CD1c-positive myeloid dendritic cell (primary cell): ENCODE measurements at regions not wholly inside any gene's neighbourhood (a gene's known extent, or its start where the extent isn't known, plus 50 kb on each side); places are given as distances from the start of the nearest gene placed in this dataset.
"Not testable (repeated sequence)": the region's sequence is repeated elsewhere in the genome, so short reads cannot be mapped to it uniquely, and the experiment has no call there.

ENCODE experiments used
- DNase-seq: peaks from one replicate; pipeline ENCODE4 v3.0.0-alpha.2; 2016; ENCODE audit errors: extremely low spot score

DNA sequence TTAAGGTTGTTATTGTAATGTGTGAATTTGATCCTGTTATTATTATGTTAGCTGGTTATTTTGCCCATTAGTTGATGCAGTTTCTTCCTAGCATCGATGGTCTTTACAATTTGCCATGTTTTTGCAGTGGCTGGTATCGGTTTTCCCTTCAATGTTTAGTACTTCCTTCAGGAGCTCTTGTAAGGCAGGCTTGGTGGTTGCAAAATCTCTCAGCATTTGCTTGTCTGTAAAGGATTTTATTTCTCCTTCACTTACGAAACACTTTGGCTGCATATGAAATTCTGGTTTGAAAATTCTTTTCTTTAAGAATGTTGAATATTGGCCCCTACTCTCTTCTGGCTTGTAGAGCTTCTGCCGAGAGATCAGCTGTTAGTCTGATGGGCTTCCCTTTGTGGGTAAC lies 2241.4 kb upstream of the AGA start:
- DNase-seq = not testable (repeated sequence)

DNA sequence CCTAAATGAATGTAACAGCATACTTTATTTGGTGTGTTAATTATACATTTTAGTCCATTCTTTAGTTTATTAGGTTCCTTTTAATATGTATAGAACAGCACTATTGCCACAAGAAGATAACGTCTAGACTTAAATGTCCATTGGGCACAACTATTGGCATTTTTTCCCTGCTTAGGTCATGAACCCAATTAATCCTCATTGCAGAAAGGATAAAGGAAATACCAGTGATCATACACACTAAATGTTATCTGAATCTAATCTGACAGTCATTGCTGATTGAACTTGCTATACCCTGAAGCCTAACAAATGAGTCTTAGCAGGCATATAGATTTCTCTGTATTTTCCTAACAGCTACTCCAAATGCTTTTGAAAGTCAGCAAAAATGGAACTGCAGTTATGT lies 2250.0 kb upstream of the AGA start:
- no peak for DNase-seq

DNA sequence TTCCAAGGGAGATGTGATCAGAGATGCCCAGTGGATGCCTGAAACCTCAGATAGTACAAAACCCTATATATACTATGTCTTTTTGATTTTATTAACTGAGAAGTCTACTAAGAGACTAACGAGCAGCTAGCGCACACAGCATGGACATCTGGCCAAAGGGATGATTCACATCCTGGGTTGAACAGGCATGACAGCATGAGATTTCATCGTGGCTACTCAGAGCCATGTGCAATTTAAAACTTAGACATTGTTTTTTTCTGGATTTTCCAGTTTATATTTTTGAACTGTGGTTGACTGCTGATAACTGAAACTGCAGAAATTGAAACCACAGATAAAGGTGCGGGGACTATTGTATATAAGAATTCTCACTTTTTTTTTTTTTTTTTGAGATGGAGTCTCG lies 2252.9 kb upstream of the AGA start:
- no peak for DNase-seq

DNA sequence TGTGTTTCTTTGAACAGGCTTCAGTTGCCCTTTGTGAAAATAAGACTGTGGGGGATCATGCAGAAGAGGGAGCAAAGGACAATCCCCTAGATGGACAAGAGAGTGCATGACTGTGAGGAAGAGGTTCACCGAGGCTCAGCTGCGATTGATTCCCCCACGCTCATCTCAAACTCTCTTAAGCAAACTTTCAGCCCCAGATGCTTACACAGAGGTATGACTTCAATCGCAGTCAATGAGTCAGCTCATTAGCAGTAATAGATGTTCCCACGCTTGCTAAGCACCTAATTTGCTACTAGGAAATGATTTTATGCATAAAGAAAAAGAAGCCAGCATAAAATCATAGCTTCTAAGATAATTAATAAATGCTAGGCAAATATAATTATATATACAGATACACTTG lies 2256.1 kb upstream of the AGA start:
- DNase-seq = no peak

DNA sequence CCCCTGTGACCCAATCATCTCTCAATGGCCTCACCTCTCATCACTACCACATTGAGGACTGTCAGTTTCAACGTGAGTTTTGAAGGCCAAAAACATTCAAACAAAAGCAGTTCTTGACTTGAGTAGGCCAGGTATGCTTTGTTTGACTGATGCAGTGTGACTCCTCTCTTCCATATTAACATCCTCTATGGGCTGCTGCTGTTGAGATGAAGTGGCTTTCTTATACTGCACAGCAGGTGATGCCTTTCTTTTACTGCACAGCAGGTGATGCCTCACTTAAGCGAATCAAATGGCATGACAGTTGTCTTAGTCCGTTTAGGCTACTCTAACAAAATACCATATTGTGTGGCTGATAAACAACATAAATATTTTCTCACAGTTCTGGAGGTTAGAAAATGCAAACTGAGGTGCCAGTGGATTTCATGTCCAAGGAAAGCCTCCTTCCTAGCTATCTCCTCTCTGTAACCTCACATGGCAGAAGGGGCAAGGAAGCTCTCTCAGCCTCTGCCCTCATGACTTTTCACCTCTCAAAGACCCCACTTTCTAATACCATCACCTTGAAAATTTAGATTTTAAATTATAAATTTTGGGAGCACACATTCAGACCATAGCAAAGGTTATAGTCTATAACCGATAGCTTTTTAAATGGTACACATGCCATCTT lies 2267.9 kb upstream of the AGA start:
- no peak for DNase-seq

DNA sequence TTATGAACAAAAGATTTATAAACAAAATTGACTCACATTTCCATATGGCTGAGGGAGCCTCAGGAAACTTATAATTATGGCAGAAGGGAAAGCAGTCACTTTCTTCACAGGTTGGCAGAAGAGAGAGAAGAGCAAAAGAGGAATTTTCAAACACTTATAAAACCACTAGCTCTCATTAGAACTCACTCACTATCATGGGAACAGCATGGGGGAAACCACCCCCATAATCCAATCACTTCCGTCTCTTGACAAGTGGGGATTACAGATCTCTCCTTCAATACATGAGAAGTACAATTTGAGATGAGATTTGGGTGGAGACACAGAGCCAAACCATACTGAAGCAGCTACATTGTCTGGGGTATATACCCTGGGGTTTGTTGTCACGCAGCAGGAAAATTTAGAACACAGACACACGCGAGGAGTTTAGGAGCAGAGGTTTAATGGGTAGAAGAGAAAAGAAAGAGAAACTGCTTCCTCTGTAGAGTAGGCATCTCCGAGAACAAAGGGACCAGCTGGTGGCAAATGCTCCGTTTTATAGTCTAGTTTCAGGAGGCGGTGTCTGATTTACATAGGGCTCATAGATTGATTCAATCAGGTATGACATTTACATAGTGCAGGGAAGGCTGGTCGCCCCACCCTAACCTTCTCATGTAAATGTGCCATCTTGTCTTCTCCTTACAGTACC lies 2277.7 kb upstream of the AGA start:
- no peak for DNase-seq

DNA sequence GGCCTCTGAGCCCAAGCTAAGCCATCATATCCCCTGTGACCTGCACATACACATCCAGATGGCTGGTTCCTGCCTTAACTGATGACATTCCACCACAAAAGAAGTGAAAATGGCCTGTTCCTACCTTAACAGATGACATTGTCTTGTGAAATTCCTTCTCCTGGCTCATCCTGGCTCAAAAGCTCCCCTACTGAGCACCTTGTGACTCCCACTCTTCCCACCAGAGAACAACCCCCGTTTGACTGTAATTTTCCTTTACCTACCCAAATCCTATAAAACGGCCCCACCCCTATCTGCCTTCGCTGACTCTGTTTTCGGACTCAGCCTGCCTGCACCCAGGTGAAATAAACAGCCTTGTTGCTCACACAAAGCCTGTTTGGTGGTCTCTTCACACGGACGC lies 2284.3 kb upstream of the AGA start:
- DNase-seq = not testable (repeated sequence)

DNA sequence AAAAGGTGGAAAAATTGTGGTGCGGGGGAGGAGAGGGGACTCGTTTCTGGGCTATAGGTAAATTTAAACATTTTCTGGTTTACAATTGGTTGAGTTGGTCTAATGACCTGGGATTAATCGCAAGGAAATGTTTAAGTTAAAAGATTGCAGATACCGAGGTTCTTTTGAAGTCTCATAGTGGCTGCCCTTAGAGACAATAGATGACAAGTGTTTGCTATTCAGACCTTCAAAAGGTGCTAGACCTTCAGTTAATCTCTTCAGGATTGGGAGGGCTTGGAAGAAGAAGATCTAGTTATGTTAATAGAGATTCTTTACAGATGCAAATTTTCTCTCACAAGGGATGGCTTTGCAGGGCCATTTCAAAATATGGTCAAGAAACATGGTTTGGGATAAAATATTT lies 2286.1 kb upstream of the AGA start:
- no peak for DNase-seq

DNA sequence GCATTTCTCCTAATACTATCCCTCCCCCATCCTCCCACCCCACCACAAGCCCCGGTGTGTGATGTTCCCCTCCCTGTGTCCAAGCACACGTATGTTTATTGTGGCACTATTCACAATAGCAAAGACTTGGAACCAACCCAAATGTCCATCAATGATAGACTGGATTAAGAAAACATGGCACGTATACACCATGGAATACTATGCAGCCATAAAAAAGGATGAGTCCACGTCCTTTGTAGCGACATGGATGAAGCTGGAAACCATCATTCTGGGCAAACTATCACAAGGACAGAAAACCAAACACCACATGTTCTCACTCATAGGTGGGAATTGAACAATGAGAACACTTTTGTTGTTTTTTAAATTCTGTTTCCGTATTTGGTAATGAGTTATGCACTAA lies 2294.6 kb upstream of the AGA start:
- not testable (repeated sequence) for DNase-seq

DNA sequence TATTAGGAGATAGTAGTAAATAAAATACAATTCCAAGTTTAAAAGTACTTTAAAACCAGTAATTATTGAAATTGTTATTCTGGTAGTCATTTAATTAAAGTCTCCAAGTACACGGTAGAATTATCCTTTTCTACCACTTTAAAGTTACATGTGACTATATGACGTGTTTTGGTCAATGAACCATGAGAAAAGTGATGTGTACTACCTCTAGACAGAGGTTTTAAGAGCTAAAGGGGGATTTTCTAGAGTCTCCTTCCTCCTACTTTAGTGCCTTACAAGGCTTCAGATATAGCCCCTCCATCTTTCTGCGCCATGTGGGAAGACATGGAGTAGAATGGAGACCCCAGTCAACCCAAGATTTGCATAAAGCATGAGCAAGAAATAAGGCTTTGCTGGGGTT lies 2296.6 kb upstream of the AGA start:
- DNase-seq = no peak

DNA sequence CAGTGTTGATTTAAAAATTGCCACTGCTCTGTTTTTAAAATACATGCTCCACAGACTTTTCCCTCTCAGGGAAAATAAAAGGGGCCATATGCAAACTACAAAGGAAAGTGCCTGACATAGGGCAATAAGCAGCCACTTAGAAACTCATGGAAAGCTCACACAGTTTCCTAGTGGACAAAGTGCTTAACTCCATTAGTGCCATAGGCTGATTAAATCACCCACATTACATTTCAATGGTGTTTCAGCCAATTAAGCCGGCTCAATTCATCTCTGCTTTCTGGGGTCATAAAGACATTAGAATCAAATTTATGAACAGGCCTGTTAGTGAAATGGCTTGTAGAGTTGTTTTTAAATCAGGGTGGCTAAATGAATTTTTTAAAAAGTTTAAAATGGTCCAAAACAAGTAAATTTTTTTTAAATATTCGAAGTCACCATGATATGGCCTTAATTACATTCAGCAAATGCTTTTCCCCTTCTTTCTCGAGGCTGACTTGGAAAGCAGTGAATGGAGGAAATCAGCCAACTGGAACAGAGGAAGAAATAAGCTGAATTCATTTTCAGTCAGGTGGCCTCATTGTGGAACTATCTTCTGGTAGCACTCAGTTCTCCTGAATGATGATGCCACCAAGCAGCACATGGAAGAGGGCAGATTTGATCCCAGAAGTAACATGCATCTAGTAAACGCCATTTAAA lies 2305.1 kb upstream of the AGA start:
- DNase-seq = no peak

DNA sequence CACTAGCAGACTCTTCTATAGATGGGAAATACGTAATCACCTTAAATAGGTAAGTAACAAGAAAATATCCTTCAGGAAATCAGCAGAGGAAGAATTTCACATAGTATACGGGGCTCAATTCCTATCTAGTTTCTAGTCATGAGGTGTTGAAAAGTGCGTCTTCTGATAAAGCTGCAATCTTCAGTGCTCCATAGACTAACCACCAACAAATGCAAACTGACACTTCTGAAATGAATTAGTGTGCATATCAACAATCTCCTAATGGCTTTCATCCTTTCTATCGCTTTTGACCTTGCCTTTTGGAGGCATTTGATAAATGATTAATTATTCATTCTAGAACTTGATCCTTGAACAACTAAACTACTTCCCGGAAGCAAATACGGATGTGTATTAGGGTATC lies 2306.6 kb upstream of the AGA start:
- no peak for DNase-seq

DNA sequence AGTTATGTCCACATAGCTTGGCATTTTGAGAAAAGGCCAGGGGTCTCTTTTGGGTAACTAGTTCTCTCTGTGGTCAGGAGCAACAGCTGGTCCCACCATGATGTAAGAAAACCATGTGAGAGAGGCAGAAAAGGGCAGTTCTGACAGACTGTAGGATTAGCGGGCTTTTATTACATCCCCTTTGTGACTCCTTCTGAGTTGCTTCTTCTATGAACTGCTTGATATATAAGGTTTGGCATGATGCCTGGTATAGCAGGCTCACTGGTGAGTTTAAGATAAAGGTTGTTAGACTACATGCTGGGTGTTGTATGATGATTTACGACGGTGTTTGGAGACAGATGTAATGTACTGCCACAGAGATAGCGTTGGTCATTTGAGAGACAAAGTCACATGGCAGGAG lies 2308.1 kb upstream of the AGA start:
- no peak for DNase-seq

DNA sequence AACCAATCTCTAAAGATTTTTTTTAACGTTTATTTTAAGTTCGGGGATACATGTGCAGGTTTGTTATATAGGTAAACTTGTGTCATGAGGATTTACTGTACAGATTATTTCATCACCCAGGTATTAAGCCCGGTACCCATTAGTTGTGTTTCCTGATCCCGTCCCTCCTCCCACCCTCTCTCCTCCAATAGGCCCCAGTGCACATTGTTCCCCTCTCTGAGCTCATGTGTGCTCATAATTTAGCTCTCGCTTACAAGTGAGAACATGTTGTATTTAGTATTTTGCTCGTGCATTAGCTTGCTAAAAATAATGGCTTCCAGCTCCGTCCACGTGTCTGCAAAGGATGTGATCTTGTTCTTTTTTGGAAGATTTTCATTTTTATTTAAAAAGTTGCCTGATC lies 2309.4 kb upstream of the AGA start:
- DNase-seq = no peak

DNA sequence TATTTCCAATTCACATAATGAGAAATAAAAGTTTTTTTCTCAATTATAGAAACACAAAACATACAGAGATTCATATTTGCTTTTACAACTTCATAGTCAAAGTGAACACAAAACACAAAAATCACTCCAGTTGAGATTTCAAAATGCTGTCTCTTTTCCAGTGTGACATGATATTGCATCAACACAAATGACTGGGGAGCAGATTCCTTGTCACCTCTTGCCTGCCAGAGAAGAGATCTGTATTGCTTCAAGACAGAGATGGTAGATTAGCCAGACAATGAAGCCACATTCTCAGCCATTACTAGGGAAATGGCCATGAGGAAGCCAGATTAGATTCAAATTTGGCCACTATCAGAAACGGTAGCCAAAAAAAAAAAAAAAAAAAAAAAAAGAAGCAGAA lies 2313.1 kb upstream of the AGA start:
- no peak for DNase-seq

DNA sequence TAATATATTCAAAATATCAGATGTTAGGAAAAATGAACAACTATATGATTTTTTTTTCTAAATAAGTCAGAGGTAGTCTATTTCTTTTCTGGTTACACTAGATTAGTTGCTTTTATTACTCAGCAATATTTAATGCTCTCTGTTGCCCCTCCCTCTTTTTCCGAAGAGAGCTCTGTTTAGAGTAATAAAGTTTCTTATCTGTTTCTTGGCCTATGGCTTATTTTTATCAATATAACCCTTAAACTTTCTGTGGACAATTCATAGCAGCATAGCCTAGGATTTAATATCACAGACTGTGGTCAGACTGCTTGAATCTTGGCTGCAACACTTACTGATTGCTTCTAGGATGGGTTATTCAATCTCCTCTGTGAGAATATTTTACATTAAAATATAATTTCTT lies 2315.4 kb upstream of the AGA start:
- no peak for DNase-seq

DNA sequence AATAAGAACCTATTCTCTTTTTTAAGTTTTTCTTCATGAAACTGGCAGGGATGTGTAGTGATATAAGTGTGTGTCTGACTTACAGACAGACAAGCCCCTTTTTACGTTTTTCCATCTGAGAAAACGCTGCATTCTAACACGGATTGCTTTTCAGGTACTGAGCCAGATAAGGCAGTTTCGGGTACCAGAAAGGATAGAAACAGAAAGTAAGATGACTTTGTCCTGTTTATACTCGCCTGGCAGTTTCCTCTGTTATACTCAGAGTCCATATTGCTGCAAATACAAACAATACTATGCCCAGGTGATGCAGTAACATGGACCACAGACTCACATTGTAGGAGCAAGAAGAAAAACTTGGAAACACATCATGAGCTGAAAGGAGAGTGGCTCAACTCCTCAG lies 2320.6 kb upstream of the AGA start:
- no peak for DNase-seq

DNA sequence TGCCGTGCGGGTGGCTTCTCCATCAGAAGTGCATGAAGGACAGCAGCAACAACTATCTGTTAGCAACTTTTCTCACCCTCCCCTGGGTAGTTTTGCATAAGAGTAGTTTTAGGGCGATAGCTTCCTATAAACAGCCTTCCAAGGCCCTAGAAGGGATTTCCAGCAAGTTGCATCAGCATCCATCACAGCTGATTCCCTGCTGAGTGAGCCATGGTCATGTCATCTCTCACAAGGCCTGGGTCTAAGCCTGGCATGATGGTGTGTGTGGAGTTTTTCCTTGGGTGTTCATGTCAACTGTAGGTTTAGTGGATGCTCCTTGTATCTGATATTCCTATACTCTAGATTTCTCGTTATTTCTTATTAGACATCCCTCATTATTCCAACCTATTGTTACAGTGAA lies 2324.7 kb upstream of the AGA start:
- DNase-seq = no peak

DNA sequence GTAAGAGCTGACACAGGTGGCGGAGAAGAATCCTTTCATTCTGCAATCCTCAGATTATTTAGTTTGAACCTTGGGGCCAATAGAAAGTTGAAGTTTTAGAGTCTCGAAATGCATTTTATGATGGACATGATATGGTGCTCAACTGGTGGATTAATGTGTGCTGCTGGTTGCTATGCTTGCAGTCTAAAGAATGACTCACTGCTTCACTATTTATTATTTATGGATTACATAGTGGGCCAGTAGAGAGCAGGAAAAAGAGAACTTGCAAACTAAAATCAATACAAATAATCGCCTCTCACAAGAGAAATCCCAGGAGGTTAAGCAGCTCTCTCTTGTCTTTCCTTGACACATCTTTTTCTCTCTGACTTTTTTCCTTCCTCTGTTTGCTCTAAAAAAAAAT lies 2326.8 kb upstream of the AGA start:
- no peak for DNase-seq

DNA sequence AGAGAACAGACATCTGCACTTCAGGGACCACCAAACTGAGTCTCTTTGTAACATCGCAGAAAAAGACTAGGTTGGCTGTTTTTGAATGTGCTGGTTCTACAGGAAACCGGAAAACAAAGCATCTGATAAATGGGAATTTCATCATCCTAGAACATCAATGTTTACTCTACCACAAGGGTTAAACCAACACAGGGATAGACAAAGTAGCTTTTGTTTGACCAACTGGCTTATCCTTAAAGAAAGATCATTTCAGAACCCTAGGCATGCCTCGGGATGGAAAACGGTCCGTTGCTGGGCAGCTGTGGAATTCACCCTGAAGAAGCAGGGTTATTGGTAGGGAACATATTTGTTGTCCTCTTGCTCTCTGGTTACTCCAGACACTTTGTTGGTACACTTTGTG lies 2355.5 kb upstream of the AGA start:
- DNase-seq = no peak

DNA sequence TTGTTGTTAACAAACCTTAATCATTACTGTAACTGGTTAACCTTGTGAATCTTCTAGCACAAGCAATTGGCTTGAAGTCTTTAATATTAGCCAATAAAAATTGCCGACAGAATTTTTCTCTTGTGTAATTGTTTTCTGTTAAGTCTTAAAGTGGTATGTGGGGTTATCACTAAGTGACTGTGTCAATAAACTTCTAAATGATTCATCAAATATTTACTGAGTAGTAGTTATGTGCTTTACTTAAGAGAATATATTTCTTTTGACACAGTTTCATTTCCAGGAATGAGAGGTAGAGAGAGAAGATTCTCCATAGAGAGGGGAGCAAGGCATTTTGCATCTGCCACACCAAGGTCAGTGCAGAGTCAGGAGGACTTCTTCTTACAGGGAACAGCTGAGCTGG lies 2361.6 kb upstream of the AGA start:
- no peak for DNase-seq

DNA sequence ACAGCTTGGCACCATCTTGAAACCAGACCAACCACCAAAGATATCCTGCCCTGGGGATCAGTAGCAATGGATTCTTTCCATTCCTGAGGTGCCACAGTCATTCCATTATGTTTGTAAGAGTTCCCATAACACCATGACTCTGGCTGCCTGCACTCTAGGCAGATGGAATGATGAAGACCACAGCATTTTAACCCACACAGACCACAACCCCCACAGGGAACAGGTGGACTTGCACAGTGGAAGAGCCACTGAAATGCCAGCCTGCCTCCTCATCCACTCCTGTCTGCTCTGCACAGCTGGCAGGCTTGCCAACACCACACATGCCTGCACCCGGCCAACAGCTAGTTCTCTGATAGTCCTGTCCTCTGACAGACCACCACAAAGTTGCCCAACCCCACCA lies 2362.2 kb upstream of the AGA start:
- DNase-seq = no peak

DNA sequence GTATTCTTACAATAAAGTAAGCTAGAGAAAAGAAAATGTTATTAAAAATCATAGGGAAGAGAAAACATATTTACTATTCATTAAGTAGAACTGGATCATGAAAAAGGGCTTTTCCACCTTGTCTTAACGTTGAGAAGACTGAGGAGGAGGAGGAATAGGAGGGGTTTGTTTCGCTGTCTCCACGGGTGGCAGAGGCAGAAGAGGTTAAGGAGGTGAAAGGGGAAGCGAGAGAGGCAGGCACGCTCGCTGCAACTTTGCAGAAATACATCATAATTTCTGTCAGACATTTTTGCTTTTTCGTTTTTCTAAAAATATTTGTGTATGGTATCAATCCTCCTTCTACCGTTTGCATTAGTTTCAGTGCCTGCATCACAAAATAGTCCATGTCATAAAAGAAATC lies 2375.1 kb upstream of the AGA start:
- DNase-seq = no peak
